Right atrium auricular region (tissue), 2 donors: ENCODE measurements at regions not wholly inside any gene's neighbourhood (a gene's known extent, or its start where the extent isn't known, plus 50 kb on each side); places are given as distances from the start of the nearest gene placed in this dataset.
A peak's percentile ranks its signal among the peaks of the same experiment; 100 is the strongest.

Source experiments
- DNase-seq: peaks from one replicate; pipeline ENCODE4 v3.0.0-alpha.2; 2019; ENCODE audit warnings: low spot score
- H3K27ac ChIP-seq, 2 donors: fragments of 200-600 bp; sonication (generic); 1 replicate in 1 of 2; 2 replicates in 1 of 2; pipeline ENCODE4 v1.5.1; 2016 to 2019
- H3K27me3 ChIP-seq, 2 donors: fragments of 200-600 bp; sonication (generic); one replicate each; pipeline versions ENCODE4 v1.5.1 to v1.6.0; 2017 to 2019
- H3K36me3 ChIP-seq: fragments of 200-600 bp; sonication (generic); one replicate; pipeline ENCODE4 v1.5.1; 2016
- H3K4me1 ChIP-seq, 2 donors: fragments of 200-600 bp; sonication (generic); one replicate each; pipeline versions ENCODE4 v1.5.1 to v1.6.0; 2017 to 2019
- H3K4me3 ChIP-seq, 2 donors: fragments of 200-600 bp; sonication (generic); 1 replicate in 1 of 2; 2 replicates in 1 of 2; pipeline ENCODE4 v1.5.1; 2017 to 2019; ENCODE audit warnings: mild to moderate bottlenecking in 1 of 2, moderate library complexity in 1 of 2
- H3K9me3 ChIP-seq, 2 donors: fragments of 200-600 bp; sonication (generic); one replicate each; pipeline ENCODE4 v1.5.1; 2019
- CTCF ChIP-seq, 2 donors: fragments of 200-600 bp; sonication (generic); IDR thresholded peaks; one replicate each; pipeline ENCODE4 v1.5.1; 2019; ENCODE audit warnings: antibody characterized with exemption in 2 of 2

- DNase-seq: no peak
- no peaks in the 10 kb centered on the region for H3K9me3 ChIP-seq
- no peaks in the 10 kb centered on the region for H3K27me3 ChIP-seq
- no peak overlapping the region for H3K4me3 ChIP-seq
- no peaks in the 10 kb centered on the region for H3K36me3 ChIP-seq
- peaks cover 0 to 7% of the 10 kb centered on the region in 2 donors for H3K4me1 ChIP-seq
- H3K27ac ChIP-seq: peak overlapping the region in 1 of 2 donors; percentile 54
- TF ChIP-seq CTCF (IDR thresholded peaks at IDR 0.05): no peak
These were observed 63.2 kb upstream of the ELL2 start for GRCh38 chr5:96024683-96025475.

GRCh38 chr5:96023518-96023917 lies 61.9 kb upstream of the ELL2 start:
- peak overlapping the region in 1 of 2 donors; percentile 7 for H3K27ac ChIP-seq

GRCh38 chr5:96022971-96023370 lies 61.3 kb upstream of the ELL2 start:
- no peaks in the 10 kb centered on the region for H3K9me3 ChIP-seq
- DNase-seq: no peak
- peaks cover 0 to 7% of the 10 kb centered on the region in 2 donors for H3K4me1 ChIP-seq
- H3K36me3 ChIP-seq: no peaks in the 10 kb centered on the region
- H3K4me3 ChIP-seq: no peak overlapping the region
- H3K27me3 ChIP-seq: no peaks in the 10 kb centered on the region
- TF ChIP-seq CTCF (IDR thresholded peaks at IDR 0.05): no peak
- H3K27ac ChIP-seq: peak overlapping the region in 1 of 2 donors; percentile 7

More at GRCh38 chr5:96023518-96023917, 61.9 kb upstream of the ELL2 start:
- Histone ChIP-seq H3K4me1 (peaks cover 0 to 7% of the 10 kb centered on the region in 2 donors), H3K4me3 (no peak overlapping the region), H3K27me3 (no peaks in the 10 kb centered on the region), H3K36me3 (no peaks in the 10 kb centered on the region), H3K9me3 (no peaks in the 10 kb centered on the region)
- no peak for TF ChIP-seq CTCF (IDR thresholded peaks at IDR 0.05)
- DNase-seq: no peak

- Histone ChIP-seq H3K9me3 (no peaks in the 10 kb centered on the region), H3K36me3 (no peaks in the 10 kb centered on the region), H3K27ac (no peak overlapping the region), H3K27me3 (no peaks in the 10 kb centered on the region), H3K4me3 (no peak overlapping the region), H3K4me1 (no peaks in the 10 kb centered on the region)
- DNase-seq: no peak
- no peak for TF ChIP-seq CTCF (IDR thresholded peaks at IDR 0.05)
These were observed 56.3 kb upstream of the ELL2 start for GRCh38 chr5:96017951-96018350.

GRCh38 chr5:96016216-96016615 lies 54.6 kb upstream of the ELL2 start:
- Histone ChIP-seq H3K4me3 (no peak overlapping the region), H3K27ac (no peak overlapping the region), H3K27me3 (no peaks in the 10 kb centered on the region), H3K9me3 (no peaks in the 10 kb centered on the region), H3K36me3 (no peaks in the 10 kb centered on the region), H3K4me1 (no peaks in the 10 kb centered on the region)
- no peak for DNase-seq
- no peak for TF ChIP-seq CTCF (IDR thresholded peaks at IDR 0.05)

- Histone ChIP-seq H3K27me3 (no peaks in the 10 kb centered on the region), H3K36me3 (no peaks in the 10 kb centered on the region), H3K9me3 (no peaks in the 10 kb centered on the region), H3K4me1 (no peaks in the 10 kb centered on the region), H3K27ac (no peak overlapping the region), H3K4me3 (no peak overlapping the region)
- DNase-seq: no peak
- no peak for TF ChIP-seq CTCF (IDR thresholded peaks at IDR 0.05)
These were observed 54.1 kb upstream of the ELL2 start for GRCh38 chr5:96015709-96016108.
